NCI-H2107 treated with DMSO at 0.1 percent for 48 hours (cell line): ENCODE measurements at regions not wholly inside any gene's neighbourhood (a gene's known extent, or its start where the extent isn't known, plus 50 kb on each side); places are given as distances from the start of the nearest gene placed in this dataset.
"Not testable (repeated sequence)": the region's sequence is repeated elsewhere in the genome, so short reads cannot be mapped to it uniquely, and the experiment has no call there.

Experiments
- DNase-seq: peaks from one replicate; lab custom pipeline; 2025; ENCODE audit not compliant: unreplicated experiment; lab: John Stamatoyannopoulos, UW

- no peak for DNase-seq
These were observed 477.6 kb downstream of the SETD4 start for GRCh38 chr21:35582731-35583130.

GRCh38 chr21:35581640-35582039 lies 478.7 kb downstream of the SETD4 start:
- DNase-seq, result no peak

GRCh38 chr21:35579520-35580293 lies 480.6 kb downstream of the SETD4 start:
- no peak for DNase-seq

- DNase-seq, result no peak
These were observed 481.4 kb downstream of the SETD4 start for GRCh38 chr21:35578831-35579471.

GRCh38 chr21:35578347-35578782 lies 482.0 kb downstream of the SETD4 start:
- no peak for DNase-seq

- DNase-seq, result peak; percentile 49
These were observed 484.9 kb downstream of the SETD4 start for GRCh38 chr21:35575280-35575915.

- no peak for DNase-seq
These were observed 486.6 kb downstream of the SETD4 start for GRCh38 chr21:35573472-35574374.

- DNase-seq, result no peak
These were observed 488.4 kb downstream of the SETD4 start for GRCh38 chr21:35571910-35572309.

- no peak for DNase-seq
These were observed 491.7 kb downstream of the SETD4 start for GRCh38 chr21:35568643-35569042.

GRCh38 chr21:35566874-35567273 lies 493.5 kb downstream of the SETD4 start:
- DNase-seq, result no peak

GRCh38 chr21:35565204-35565611 lies 495.1 kb downstream of the SETD4 start:
- DNase-seq, result no peak

GRCh38 chr21:35563885-35564451 lies 496.4 kb downstream of the SETD4 start:
- DNase-seq, result peak; percentile 71

- DNase-seq, result no peak
These were observed 497.4 kb downstream of the SETD4 start for GRCh38 chr21:35562876-35563275.

- DNase-seq, result no peak
These were observed 499.2 kb downstream of the SETD4 start for GRCh38 chr21:35561116-35561515.

GRCh38 chr21:35559829-35560225 lies 500.5 kb downstream of the SETD4 start:
- DNase-seq, result no peak

- no peak for DNase-seq
These were observed 501.0 kb downstream of the SETD4 start for GRCh38 chr21:35559128-35559828.

GRCh38 chr21:35556536-35556935 lies 503.8 kb downstream of the SETD4 start:
- DNase-seq, result no peak

GRCh38 chr21:35552483-35552882 lies 503.4 kb upstream of the RUNX1 start:
- not testable (repeated sequence) for DNase-seq

- no peak for DNase-seq
These were observed 500.0 kb upstream of the RUNX1 start for GRCh38 chr21:35548904-35549615.
